ENCODE measurements at regions not wholly inside any gene's neighbourhood (a gene's known extent, or its start where the extent isn't known, plus 50 kb on each side); places are given as distances from the start of the nearest gene placed in this dataset.

- no peak for DNase-seq (ENCODE audit: low spot score)
- intact Hi-C loops (cut with DNase I): no loop called here
These were observed 86.5 kb downstream of the MTRR start for GRCh38 chr5:7955476-7955875.

DNA sequence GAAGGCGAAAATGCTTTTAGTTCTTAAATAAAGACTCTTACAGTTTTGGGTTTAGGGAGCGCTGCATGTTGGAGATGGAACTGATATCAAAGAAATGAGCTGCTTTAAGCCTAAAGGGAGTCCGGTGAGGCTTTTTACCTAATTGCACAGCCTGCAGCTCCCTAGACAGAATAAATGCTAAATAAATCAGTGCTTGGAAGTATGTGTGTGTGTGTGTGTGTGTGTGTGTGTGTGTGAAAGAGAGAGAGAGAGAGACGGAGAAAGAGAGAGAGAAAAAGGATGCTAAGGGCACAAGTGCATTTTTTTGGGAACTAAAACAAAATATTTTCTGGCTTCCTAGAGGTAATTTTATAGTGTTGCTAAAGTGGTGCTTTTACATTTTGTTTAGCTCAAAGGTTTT lies 88.4 kb downstream of the MTRR start:
- no peak for DNase-seq (ENCODE audit: low spot score)

DNA sequence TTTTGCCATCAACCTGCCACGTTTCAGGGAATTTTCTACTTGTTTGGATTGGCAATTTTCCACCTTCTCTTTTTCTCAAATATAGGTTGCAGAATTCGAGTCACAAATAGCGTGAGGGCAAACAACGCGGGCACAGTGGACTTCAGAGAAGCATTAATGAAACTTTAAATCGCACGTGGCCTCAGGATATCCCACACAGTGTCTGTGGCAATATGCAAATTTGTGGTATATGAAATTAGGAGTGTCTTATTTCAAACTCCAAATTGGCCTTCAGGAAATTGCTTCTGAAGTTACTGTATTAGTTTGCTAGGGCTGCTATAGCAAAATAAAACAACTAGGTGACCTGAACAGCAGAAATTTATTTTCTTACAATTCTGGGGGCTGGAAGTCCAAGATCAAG lies 91.2 kb downstream of the MTRR start:
- DNase-seq (ENCODE audit: low spot score): no peak
- intact Hi-C loops (cut with DNase I): no loop called here

More for the DNA sequence above, 88.4 kb downstream of the MTRR start:
- intact Hi-C loops (cut with DNase I): no loop called here

GRCh38 chr5:7961540-7961939 lies 92.6 kb downstream of the MTRR start:
- DNase-seq (ENCODE audit: low spot score): no peak

GRCh38 chr5:7970816-7971215 lies 101.9 kb downstream of the MTRR start:
- intact Hi-C loops (cut with DNase I): no loop called here
- no peak for DNase-seq (ENCODE audit: low spot score)

More at GRCh38 chr5:7961540-7961939, 92.6 kb downstream of the MTRR start:
- intact Hi-C loops (cut with DNase I): no loop called here

DNA sequence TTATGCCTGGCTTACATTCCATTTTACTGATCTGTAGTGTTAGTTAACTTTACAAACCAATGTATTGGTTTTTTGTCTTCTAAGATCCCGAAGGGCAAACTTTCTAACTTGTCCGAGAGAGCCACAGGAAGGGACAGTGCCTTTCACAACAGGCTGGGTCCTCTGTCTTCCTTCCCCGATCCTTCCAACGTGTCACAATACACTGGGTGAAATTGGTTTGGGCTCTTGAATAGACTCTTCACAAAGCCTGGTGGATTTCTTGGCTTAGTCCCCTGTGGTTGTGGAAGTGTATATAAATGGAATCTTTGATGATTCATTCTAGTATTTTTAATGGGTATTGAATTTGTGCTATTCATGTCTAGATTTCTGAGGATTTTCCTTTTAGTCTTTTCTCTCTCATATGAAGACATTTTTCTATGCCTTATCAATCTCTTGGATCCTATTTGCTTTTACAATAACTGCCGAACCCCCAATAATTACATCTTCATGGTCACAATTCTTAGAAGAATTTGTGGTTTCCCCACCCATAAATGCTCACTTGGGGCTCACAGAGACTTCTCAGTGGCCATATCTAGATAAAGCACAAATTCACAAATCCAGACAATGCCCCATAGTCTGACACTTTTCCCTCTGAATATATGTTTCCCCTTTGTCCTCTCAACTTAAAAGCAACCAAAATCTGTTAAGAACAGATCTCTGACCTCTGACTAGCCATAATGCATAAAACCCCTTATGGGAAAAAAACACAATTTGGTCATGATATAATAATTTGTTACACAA lies 107.7 kb downstream of the MTRR start:
- intact Hi-C loops (cut with DNase I): no loop called here
- DNase-seq (ENCODE audit: low spot score): no peak

- DNase-seq (ENCODE audit: low spot score): no peak
These were observed 109.2 kb downstream of the MTRR start for GRCh38 chr5:7978114-7978513.

DNA sequence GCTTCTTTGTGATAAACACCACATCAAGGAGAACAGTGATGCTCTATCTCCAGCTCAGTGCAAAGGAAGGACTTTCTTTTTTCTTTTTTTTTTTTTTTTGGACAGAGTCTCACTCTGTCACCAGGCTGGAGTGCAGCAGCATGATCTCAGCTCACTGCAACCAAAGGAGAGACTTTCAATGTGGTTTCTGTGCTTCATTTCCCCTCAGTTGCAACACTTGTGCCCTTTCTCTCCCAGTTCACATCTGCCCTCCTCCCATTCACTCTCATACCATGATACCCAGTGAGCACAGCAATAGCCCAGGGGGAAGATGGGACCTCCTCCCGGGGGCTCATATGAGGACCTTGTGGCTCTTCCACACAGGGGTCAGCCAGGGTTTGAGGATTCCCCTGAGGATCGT lies 110.0 kb downstream of the MTRR start:
- intact Hi-C loops (cut with DNase I): no loop called here
- DNase-seq (ENCODE audit: low spot score): no peak

More at GRCh38 chr5:7978114-7978513, 109.2 kb downstream of the MTRR start:
- intact Hi-C loops (cut with DNase I): no loop called here

DNA sequence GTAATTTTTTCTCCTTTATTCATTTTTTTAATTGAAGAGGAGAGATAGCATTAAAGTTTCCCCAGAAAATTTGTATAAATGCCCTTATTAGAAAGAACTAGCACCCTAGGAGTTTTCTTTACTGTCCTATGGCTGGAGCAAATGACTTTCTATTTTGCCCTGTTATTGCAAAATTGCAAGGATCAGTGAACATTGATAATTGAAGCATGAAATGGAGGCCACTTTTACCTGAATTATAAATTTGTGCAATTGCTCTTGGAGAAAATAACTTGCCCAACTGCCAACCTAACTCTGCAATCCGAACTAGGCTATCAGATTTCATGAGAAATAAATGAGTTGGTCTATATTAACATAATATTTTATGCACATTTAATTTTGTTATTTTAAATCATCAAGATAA lies 111.9 kb downstream of the MTRR start:
- intact Hi-C loops (cut with DNase I): no loop called here
- DNase-seq (ENCODE audit: low spot score): no peak

- intact Hi-C loops (cut with DNase I): no loop called here
These were observed 114.5 kb downstream of the MTRR start for GRCh38 chr5:7983433-7983832.

DNA sequence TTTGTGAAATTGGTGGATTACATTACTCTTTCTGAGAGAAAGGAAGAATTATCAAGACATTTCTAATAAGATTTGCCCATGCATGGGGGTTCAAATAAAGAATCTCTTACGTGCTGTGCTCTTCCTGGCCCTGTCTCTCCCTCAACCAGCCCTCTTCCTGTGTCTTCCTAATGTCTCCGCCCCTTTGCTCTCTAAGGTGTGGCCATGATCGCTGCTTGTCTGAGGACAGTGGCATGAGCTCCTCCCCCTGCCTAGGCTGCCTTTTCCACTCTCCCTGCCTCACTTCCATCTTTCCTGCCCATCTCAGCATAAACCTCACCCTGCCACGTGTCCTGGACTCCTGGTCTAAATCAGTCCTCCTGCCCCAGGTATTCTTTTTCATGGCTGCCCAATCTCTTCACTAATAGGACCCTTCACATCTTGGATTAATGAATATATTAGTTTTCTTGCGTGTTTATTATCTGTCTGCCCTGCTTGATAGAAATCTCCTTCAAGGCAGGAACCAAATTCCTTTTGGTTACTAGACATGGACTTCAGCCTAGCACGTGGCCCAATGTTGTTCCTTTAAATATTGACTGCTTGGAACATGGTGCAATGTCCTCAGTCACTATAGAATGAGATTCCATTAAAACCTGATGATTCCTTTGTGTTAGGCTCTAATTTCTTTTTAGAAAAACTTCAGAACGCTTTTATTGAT lies 122.3 kb downstream of the MTRR start:
- DNase-seq (ENCODE audit: low spot score): no peak
- intact Hi-C loops (cut with DNase I): no loop called here

More at GRCh38 chr5:7983433-7983832, 114.5 kb downstream of the MTRR start:
- no peak for DNase-seq (ENCODE audit: low spot score)

GRCh38 chr5:7995688-7996294 lies 126.8 kb downstream of the MTRR start:
- intact Hi-C loops (cut with DNase I): no loop called here
- DNase-seq (ENCODE audit: low spot score): no peak

- intact Hi-C loops (cut with DNase I): no loop called here
- DNase-seq (ENCODE audit: low spot score): no peak
These were observed 136.5 kb downstream of the MTRR start for GRCh38 chr5:8005416-8005815.

- intact Hi-C loops (cut with DNase I): no loop called here
These were observed 143.4 kb downstream of the MTRR start for GRCh38 chr5:8012131-8012977.

DNA sequence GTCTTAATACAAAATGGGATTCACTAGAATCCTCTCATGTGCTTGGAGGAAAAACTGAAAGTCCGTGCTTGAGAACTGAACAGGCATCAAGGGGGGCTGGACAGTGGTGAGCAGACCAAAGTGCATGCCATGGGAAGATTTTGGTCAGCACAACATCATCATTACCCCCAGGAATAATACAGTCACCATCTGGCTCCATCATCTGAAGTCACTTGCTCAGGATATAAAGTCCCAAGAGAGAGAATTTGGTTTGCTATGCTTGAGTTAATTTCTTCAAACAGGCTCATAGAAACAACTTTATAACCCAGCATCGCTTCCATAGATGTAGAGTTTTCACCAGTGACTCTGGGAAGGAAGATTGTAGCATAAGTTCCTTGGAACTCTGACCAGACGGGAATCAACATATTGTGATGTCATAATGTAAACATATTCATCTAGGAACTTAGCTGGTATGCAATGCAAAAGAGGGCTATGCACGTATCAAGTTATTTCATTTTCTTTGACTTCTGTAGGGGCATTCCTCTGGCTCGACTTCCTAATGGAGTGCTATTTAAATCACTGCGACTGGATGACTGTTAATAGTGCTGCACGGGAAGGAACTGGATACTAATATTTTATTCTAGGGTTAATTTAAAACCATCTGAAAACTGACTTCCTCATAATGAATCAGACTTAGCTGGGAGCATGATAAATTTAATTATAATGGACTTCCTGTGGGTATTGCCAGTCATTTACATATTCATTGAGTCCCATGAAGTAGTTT lies 145.2 kb downstream of the MTRR start:
- intact Hi-C loops (cut with DNase I): no loop called here
- no peak for DNase-seq (ENCODE audit: low spot score)

More at GRCh38 chr5:8012131-8012977, 143.4 kb downstream of the MTRR start:
- DNase-seq (ENCODE audit: low spot score): no peak

GRCh38 chr5:8019719-8020218 lies 150.8 kb downstream of the MTRR start:
- DNase-seq (ENCODE audit: low spot score): no peak
- intact Hi-C loops (cut with DNase I): no loop called here

- DNase-seq (ENCODE audit: low spot score): no peak
- intact Hi-C loops (cut with DNase I): no loop called here
These were observed 152.0 kb downstream of the MTRR start for GRCh38 chr5:8020861-8021514.

GRCh38 chr5:8028243-8028642 lies 159.3 kb downstream of the MTRR start:
- intact Hi-C loops (cut with DNase I): no loop called here
- no peak for DNase-seq (ENCODE audit: low spot score)
